Hepatocyte (in vitro differentiated cells): ENCODE measurements at regions not wholly inside any gene's neighbourhood (a gene's known extent, or its start where the extent isn't known, plus 50 kb on each side); places are given as distances from the start of the nearest gene placed in this dataset.

Source experiments
- DNase-seq: peaks from one replicate; pipeline ENCODE4 v3.0.0-alpha.2; 2016; ENCODE audit warnings: low spot score
- H2AFZ ChIP-seq: fragments of 200-600 bp; sonication (generic); 2 replicates; pipeline ENCODE4 v1.6.0; 2016; ENCODE audit warnings: antibody characterized with exemption, mild to moderate bottlenecking
- H3K27ac ChIP-seq: fragments of 200-600 bp; sonication (generic); 2 replicates; pipeline ENCODE4 v1.5.1; 2016; ENCODE audit warnings: mild to moderate bottlenecking
- H3K27me3 ChIP-seq: fragments of 200-600 bp; sonication (generic); 2 replicates; pipeline ENCODE4 v1.6.1; 2016
- H3K36me3 ChIP-seq: fragments of 200-600 bp; sonication (generic); replicated peaks from 2 replicates; pipeline ENCODE4 v1.5.1; 2016; ENCODE audit warnings: low read depth; ENCODE audit not compliant: insufficient read depth
- H3K4me1 ChIP-seq: fragments of 200-600 bp; sonication (generic); 2 replicates; pipeline ENCODE4 v1.5.1; 2016; ENCODE audit warnings: mild to moderate bottlenecking, moderate library complexity; ENCODE audit not compliant: insufficient read depth
- H3K4me2 ChIP-seq: fragments of 200-600 bp; sonication (generic); 2 replicates; pipeline ENCODE4 v1.6.0; 2016
- H3K4me3 ChIP-seq: fragments of 200-600 bp; sonication (generic); 2 replicates; pipeline ENCODE4 v1.5.1; 2016; ENCODE audit warnings: mild to moderate bottlenecking
- H3K79me2 ChIP-seq: fragments of 200-600 bp; sonication (generic); 2 replicates; pipeline ENCODE4 v1.6.0; 2017; ENCODE audit warnings: mild to moderate bottlenecking
- H3K9me2 ChIP-seq: fragments of 200-600 bp; sonication (generic); replicated peaks from 2 replicates; pipeline ENCODE4 v1.6.0; 2017; ENCODE audit warnings: mild to moderate bottlenecking; ENCODE audit not compliant: insufficient read depth
- H3K9me3 ChIP-seq: fragments of 200-600 bp; sonication (generic); 2 replicates; pipeline ENCODE4 v1.5.1; 2016; ENCODE audit warnings: low read depth, mild to moderate bottlenecking
- H4K20me1 ChIP-seq: fragments of 200-600 bp; sonication (generic); 2 replicates; pipeline ENCODE4 v1.6.0; 2016; ENCODE audit warnings: mild to moderate bottlenecking; ENCODE audit not compliant: insufficient read depth, poor library complexity, severe bottlenecking
- EZH2 ChIP-seq: fragments of 200-600 bp; sonication (generic); IDR thresholded peaks from 2 replicates; pipeline ENCODE4 v1.6.1; 2016; ENCODE audit warnings: antibody characterized with exemption, mild to moderate bottlenecking, borderline replicate concordance
- EZH2phosphoT487 ChIP-seq: fragments of 200-600 bp; sonication (generic); IDR thresholded peaks from one replicate; pipeline ENCODE4 v1.6.1; 2018; ENCODE audit warnings: antibody characterized with exemption, mild to moderate bottlenecking, low read depth, moderate library complexity; ENCODE audit not compliant: unreplicated experiment, severe bottlenecking
- WGBS: methylation state at CpG from one replicate; pipeline ENCODE4 v1.1.6; 2016; ENCODE audit warnings: low lambda C conversion rate; ENCODE audit errors: missing lambda C conversion rate; 5-methylcytosine and 5-hydroxymethylcytosine counted together
- TF ChIP-seq, protein P1 (sequence below): fragments of 200-600 bp; sonication (generic); IDR thresholded peaks from 2 replicates; pipeline ENCODE4 v1.5.1; 2016; ENCODE audit warnings: antibody characterized with exemption, mild to moderate bottlenecking; ENCODE audit not compliant: poor library complexity

DNA sequence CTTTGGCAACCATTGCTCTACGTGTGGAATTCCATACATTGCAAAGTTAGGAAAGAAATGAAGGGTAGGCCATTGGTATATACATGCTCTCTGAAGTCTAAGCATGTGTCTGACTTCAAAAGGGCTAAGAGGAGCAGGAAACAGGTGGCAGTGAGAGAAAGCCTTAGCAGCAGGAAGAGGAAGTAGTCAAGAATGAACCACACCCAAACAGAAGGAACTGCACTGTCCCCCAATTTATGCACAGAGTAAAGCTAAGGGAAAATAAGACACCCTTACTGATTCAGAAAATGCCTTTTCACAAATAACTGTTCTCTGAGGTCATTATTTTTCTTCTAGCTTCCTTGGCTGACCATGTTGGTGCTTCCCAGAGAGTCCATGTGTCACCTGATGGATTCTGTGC, 575.4 kb downstream of the NTRK3 start:
- H3K27me3 ChIP-seq, result no peaks in the 10 kb centered on the region
- no peaks in the 10 kb centered on the region for H4K20me1 ChIP-seq
- H3K27ac ChIP-seq, result no peak overlapping the region
- no peak overlapping the region for H3K4me3 ChIP-seq
- H3K9me2 ChIP-seq, result no peaks in the 10 kb centered on the region
- no peaks in the 10 kb centered on the region for H3K36me3 ChIP-seq
- H3K4me2 ChIP-seq, result no peak overlapping the region
- H3K9me3 ChIP-seq, result no peaks in the 10 kb centered on the region
- no peak for TF ChIP-seq EZH2phosphoT487
- TF ChIP-seq, protein P1, sequence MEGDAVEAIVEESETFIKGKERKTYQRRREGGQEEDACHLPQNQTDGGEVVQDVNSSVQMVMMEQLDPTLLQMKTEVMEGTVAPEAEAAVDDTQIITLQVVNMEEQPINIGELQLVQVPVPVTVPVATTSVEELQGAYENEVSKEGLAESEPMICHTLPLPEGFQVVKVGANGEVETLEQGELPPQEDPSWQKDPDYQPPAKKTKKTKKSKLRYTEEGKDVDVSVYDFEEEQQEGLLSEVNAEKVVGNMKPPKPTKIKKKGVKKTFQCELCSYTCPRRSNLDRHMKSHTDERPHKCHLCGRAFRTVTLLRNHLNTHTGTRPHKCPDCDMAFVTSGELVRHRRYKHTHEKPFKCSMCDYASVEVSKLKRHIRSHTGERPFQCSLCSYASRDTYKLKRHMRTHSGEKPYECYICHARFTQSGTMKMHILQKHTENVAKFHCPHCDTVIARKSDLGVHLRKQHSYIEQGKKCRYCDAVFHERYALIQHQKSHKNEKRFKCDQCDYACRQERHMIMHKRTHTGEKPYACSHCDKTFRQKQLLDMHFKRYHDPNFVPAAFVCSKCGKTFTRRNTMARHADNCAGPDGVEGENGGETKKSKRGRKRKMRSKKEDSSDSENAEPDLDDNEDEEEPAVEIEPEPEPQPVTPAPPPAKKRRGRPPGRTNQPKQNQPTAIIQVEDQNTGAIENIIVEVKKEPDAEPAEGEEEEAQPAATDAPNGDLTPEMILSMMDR, result no peak
- TF ChIP-seq EZH2, result no peak
- no peaks in the 10 kb centered on the region for H3K79me2 ChIP-seq
- H2AFZ ChIP-seq, result no peak overlapping the region
- WGBS, result 84% methylated on average over 1 of the region's 1 CpG
- H3K4me1 ChIP-seq, result no peaks in the 10 kb centered on the region
- no peak for DNase-seq

DNA sequence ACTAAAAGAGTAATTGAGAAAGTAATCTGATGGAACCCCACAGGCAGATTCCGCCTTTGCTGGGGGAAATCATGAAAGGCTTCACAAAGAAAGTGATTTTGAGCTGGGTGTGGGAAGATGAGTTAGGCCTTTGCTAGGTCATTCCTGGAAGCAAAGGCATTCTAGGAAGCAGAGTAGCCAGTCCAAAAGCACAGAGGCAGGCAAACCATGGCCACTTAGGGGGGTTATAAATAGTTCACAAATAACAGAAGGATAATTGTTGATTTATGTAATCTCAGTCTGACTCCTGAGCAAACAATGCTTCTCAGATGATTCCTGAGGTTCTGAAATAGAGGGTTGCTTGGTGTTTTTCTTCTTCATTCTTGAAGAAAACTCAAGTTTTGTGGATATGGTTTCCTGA, 576.3 kb downstream of the NTRK3 start:
- no peak for DNase-seq
- 96% methylated on average over 1 of the region's 1 CpG for WGBS
- Histone ChIP-seq H3K79me2 (no peaks in the 10 kb centered on the region), H4K20me1 (no peaks in the 10 kb centered on the region), H2AFZ (no peak overlapping the region), H3K36me3 (no peaks in the 10 kb centered on the region), H3K4me1 (no peaks in the 10 kb centered on the region), H3K27ac (no peak overlapping the region), H3K4me2 (no peak overlapping the region), H3K27me3 (no peaks in the 10 kb centered on the region), H3K4me3 (no peak overlapping the region), H3K9me3 (no peaks in the 10 kb centered on the region), H3K9me2 (no peaks in the 10 kb centered on the region)
- TF ChIP-seq EZH2 (no peak), EZH2phosphoT487 (no peak)
- TF ChIP-seq, protein P1, result no peak

DNA sequence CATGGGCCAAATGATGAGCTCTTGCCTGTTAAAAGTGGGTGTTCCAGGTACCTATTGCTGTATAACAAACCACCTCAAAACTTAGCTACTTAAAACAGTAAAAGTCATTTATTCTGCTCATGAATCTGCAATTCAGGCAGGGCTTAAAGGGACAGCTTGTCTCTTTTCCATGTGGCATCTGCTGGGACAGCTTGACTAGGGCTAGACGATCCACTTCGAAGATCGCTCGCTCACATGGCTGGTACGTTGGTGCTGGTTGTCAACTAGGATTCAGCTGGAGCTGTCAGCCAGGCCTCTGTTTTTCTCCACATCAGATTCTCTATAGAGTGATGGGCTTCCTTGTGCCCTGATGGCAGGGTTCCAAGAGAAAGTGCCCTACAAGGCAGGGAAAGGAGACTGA, 581.3 kb downstream of the NTRK3 start:
- no peak for TF ChIP-seq EZH2
- TF ChIP-seq, protein P1, result no peak
- TF ChIP-seq EZH2phosphoT487, result no peak
- no peaks in the 10 kb centered on the region for H3K9me2 ChIP-seq
- H3K79me2 ChIP-seq, result no peaks in the 10 kb centered on the region
- H2AFZ ChIP-seq, result no peak overlapping the region
- no peak overlapping the region for H3K27ac ChIP-seq
- no peak overlapping the region for H3K4me2 ChIP-seq
- H3K4me3 ChIP-seq, result no peak overlapping the region
- no peaks in the 10 kb centered on the region for H3K36me3 ChIP-seq
- H3K27me3 ChIP-seq, result no peaks in the 10 kb centered on the region
- no peaks in the 10 kb centered on the region for H3K4me1 ChIP-seq
- no peak for DNase-seq
- WGBS, result 94% methylated on average over 5 of the region's 5 CpGs
- H4K20me1 ChIP-seq, result no peaks in the 10 kb centered on the region
- no peaks in the 10 kb centered on the region for H3K9me3 ChIP-seq
